ENCODE measurements at regions not wholly inside any gene's neighbourhood (a gene's known extent, or its start where the extent isn't known, plus 50 kb on each side); places are given as distances from the start of the nearest gene placed in this dataset.
"Not testable (repeated sequence)": the region's sequence is repeated elsewhere in the genome, so short reads cannot be mapped to it uniquely, and the experiment has no call there.

GRCh38 chr21:19508844-19509243, 1105.3 kb upstream of the TMPRSS15 start:
- DNase-seq = no peak

DNA sequence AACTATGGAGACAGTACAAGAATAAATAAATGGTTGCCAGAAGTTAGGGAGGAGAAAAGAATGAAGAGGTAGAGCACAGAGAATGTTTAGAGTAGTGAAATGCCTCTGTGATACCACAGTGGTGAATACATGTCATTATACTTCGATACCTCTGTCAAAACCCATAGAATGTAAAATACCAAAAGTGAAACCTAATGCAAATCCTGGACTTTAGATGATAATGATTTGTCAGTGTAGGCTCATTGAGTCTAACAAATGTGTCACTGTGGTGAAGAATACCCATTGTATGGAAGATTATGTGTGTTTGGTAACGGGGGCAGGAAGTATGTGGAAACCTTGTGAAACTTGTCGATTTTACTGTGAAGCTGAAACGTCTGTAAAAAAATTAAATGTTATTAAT, 1106.5 kb upstream of the TMPRSS15 start:
- DNase-seq = no peak

DNA sequence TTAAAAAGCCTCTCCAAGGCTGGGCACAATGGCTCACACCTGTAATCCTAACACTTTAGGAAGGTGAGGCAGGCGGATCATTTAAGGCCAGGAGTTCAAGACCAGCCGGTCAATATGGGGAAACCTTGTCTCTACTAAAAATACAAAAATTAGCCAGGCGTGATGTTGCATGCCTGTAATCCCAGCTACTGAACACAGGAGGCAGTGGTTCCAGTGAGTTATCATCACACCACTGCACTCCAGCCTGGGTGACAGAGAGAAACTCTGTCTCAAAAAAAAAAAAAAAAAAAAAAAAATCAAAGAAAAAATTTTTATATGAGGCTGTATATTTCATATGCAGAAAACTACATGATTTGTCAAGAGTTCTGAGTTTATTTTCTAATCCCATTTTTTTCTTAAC, 1107.1 kb upstream of the TMPRSS15 start:
- DNase-seq = no peak

GRCh38 chr21:19522381-19522780, 1118.8 kb upstream of the TMPRSS15 start:
- no peak for DNase-seq

DNA sequence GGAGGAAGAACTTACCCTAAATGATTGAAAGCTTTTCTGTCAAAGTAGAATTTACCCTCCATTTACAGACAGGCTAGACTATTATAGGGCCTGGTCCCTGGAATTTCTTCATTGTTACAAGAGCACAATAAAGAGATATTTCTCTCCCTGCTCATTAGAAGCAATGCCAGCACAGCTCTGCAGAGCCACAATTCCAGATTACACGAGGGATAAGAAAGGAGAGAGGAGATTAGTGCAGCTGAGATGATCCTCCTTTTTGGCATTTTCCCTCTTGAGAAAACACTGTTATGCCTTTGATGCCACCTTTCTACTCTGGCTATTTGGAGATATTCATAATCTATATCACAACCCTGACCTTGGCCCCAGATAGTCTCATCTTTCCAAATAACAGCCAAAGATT, 1119.5 kb upstream of the TMPRSS15 start:
- no peak for DNase-seq

- DNase-seq = no peak
Observed at GRCh38 chr21:19523746-19524145, 1120.2 kb upstream of the TMPRSS15 start.

- no peak for DNase-seq
Observed at GRCh38 chr21:19529031-19529430, 1125.4 kb upstream of the TMPRSS15 start.

DNA sequence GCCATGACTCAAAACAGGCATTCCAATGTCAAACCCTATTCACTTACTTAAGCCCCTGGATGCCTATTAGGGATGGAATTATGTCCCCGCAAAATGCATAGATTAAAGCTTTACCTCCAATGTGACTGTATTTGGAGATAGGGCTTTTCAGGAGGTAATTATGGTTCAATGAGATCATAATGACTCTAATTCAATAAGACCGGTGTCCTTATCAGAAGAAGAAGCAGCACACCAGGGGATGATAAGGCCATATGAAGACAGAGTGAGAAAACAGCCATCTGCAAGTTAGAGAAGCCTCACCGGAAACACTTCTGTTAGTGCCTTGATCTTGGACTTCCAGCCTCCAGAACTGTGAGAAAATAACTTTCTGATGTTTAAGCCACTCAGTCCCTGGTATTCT, 1131.8 kb upstream of the TMPRSS15 start:
- DNase-seq = no peak

DNA sequence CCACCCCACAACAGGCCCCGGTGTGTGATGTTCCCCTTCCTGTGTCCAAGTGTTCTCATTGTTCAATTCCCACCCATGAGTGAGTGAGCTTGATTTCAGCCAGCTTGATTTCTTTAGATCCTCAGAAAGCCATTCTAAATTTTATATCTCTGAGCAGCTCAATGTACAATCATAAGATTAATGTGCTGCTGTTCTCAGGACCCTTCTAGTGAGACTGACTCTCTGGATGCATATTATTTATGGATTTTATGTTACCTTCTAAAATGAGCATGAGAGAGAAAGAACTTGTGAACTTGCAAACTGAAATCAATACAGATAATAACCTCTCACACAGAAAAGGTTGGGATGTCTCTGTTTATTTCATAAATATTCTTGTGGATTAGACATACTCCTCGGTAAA, 1133.5 kb upstream of the TMPRSS15 start:
- no peak for DNase-seq

DNA sequence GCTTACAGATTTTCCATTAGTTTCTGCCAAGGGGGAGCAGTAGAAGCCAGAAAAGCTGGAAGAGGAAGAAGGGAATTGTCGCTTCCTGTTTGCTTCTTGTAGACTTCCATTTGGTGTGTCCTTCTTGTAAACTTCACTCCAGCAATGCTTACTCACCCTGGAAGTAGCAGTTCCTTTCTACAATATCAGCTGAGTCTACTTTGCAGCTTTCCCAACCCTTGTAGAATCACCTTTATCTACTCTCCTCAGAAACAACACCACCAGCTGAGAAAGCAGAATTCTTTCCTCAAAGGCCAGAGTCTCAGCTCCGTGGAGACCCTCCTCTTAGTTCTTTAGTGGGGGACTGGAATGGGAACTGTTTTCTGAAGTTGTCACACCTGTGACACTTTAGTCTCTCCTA, 1136.7 kb upstream of the TMPRSS15 start:
- no peak for DNase-seq

DNA sequence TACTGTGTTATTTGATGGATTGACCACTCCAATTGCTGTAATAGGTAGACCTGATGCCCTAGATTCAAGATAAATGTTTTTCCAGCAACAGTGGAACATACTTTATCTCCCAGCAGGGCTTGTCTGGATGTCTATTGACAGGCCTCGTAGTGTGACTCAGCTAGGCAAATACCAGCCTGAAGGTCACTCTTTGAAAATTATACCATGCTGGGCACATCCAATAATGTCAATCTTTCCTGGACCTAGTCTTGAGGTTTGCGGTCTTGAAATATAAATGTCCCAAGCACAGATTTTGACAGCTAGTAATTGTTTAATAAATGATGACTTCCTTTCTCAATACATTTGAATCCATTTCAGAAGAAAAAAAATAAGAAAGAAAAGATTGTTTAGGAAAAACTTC, 1138.0 kb upstream of the TMPRSS15 start:
- DNase-seq = no peak

GRCh38 chr21:19544493-19544892, 1140.9 kb upstream of the TMPRSS15 start:
- not testable (repeated sequence) for DNase-seq

- peak in 9 of 51 donors; percentile 2 to 82 (median 7) for DNase-seq
Observed at GRCh38 chr21:19547951-19548840, 1144.6 kb upstream of the TMPRSS15 start.

- peak in 1 of 51 donors; percentile 37 for DNase-seq
Observed at GRCh38 chr21:19553919-19554615, 1150.5 kb upstream of the TMPRSS15 start.

GRCh38 chr21:19557046-19557445, 1153.5 kb upstream of the TMPRSS15 start:
- no peak for DNase-seq

GRCh38 chr21:19557488-19557887, 1153.9 kb upstream of the TMPRSS15 start:
- DNase-seq = no peak

DNA sequence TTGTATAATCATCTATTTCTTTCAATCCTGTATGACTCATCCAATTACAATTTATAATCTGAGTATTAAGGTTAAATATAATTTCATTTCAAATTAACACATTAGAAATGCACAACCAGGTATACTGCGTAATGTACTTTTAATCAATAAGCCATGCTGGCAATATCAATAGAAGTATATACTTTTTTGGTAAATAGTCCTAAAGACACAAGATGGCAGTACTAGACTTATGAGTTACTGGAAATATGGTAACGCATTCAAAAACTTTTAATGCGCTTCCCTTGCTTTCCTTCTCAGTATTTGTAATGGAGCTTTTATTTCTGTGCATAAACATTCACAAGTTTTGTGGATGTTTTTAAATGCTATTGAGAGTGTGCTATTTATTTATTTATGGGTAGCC, 1162.0 kb upstream of the TMPRSS15 start:
- no peak for DNase-seq

GRCh38 chr21:19566975-19567374, 1163.4 kb upstream of the TMPRSS15 start:
- DNase-seq = no peak

DNA sequence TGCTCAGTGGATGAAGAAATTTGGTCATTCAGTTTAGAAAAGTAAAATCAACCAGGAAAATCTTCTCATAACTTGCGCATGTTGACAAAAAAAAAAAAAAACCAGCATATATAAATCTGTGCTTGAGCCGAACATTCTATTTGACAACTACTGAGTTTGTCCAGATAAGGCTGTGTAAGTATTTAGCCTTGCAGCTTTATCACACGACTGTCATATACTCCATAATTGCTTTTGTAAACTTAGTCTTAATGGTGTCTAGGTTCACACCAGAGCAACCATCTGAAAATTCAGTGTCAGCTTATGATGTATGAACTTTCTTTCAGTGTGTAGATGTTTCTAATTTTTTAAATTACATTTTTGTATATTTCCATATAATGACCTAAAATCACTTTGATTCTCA, 1173.8 kb upstream of the TMPRSS15 start:
- DNase-seq = no peak

GRCh38 chr21:19590044-19590443, 1186.5 kb upstream of the TMPRSS15 start:
- no peak for DNase-seq

DNA sequence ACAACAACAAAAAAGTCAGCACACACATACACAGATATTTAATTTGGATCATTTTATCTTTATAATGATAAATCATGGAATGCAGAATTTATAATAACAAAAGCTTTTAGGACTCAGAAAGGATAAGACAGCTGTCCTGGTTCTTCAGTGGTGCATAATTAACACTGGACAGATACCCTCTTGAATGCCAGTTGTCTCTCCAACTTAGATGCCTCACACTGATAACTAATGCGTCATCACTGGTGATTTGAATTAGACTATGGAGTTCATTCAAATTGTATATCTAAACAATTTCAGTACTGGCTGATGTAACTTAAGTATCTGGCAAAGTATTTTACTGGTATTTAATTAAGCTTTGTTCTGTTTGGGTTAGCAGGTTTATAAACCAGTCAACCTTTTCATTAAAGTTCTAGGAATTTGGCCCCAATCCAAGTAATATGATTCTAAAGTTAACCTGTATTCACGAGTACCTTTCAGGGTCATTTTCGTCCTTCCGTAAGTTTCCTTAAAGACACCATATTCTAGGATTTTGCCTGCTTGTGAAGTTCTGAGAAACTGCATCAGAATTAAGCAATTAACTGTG, 1199.5 kb upstream of the TMPRSS15 start:
- DNase-seq = no peak

DNA sequence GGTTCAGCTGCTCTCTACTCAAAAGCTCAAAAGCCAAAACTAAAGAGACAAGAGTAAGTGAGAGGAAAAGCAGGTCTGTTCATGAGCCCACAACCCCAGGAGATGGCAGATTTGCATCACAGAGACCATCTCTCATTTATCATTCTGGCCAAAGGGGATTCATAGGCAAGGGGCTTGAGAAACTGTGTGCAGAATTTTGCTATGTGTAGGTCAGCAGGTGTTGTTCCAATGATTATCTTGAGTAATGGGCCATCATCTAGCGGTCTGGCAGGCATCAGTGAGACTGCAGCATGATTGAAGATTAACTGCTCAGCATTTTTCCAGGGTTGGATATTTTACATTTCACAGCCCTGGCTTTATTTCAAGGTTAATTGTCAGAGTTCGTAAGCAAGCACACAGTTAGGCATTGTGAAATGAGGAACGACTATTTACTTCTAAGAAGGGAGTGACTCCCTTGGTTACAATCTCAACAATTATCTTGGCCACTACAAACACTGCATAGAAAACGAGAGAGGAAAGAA, 1204.6 kb upstream of the TMPRSS15 start:
- DNase-seq = no peak
